Upper lobe of right lung (tissue), 1 donor: ENCODE measurements at regions not wholly inside any gene's neighbourhood (a gene's known extent, or its start where the extent isn't known, plus 50 kb on each side); places are given as distances from the start of the nearest gene placed in this dataset.

Source experiments
- ATAC-seq: fragments of 200-7000 bp; cut with Tn5 transposase; one replicate; pipeline ENCODE4 v1.9.1; 2020; ENCODE audit warnings: mild to moderate bottlenecking, moderate library complexity
- DNase-seq: peaks from one replicate; pipeline ENCODE4 v3.0.0-alpha.2; 2020
- H3K27ac ChIP-seq: fragments of 200-600 bp; one replicate; pipeline ENCODE4 v1.8.0; 2022
- H3K27me3 ChIP-seq: fragments of 200-600 bp; one replicate; pipeline ENCODE4 v1.8.0; 2022; ENCODE audit warnings: mild to moderate bottlenecking
- H3K36me3 ChIP-seq: fragments of 200-600 bp; one replicate; pipeline ENCODE4 v1.8.0; 2022
- H3K4me1 ChIP-seq: fragments of 200-600 bp; one replicate; pipeline ENCODE4 v1.8.0; 2022
- H3K4me3 ChIP-seq: fragments of 200-600 bp; one replicate; pipeline ENCODE4 v1.8.0; 2022; ENCODE audit warnings: mild to moderate bottlenecking
- H3K9me3 ChIP-seq: fragments of 200-600 bp; one replicate; pipeline ENCODE4 v1.8.0; 2022
- intact Hi-C: fragments of 100-400 bp; cut with DNase I; formaldehyde crosslinking; loops from one replicate; pipeline ENCODE4 v1.11.0; 2022
- TF ChIP-seq, protein P1 (sequence below): fragments of 200-600 bp; IDR thresholded peaks from one replicate; pipeline ENCODE4 v1.8.0; 2022; ENCODE audit warnings: antibody characterized with exemption
- donor health status: DM: no; HTN: yes; CAD: no; lungs with severe emphysema.

- intact Hi-C loops = no loop called here
- H3K27me3 ChIP-seq = no peaks in the 10 kb centered on the region
- TF ChIP-seq, protein P1, sequence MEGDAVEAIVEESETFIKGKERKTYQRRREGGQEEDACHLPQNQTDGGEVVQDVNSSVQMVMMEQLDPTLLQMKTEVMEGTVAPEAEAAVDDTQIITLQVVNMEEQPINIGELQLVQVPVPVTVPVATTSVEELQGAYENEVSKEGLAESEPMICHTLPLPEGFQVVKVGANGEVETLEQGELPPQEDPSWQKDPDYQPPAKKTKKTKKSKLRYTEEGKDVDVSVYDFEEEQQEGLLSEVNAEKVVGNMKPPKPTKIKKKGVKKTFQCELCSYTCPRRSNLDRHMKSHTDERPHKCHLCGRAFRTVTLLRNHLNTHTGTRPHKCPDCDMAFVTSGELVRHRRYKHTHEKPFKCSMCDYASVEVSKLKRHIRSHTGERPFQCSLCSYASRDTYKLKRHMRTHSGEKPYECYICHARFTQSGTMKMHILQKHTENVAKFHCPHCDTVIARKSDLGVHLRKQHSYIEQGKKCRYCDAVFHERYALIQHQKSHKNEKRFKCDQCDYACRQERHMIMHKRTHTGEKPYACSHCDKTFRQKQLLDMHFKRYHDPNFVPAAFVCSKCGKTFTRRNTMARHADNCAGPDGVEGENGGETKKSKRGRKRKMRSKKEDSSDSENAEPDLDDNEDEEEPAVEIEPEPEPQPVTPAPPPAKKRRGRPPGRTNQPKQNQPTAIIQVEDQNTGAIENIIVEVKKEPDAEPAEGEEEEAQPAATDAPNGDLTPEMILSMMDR = no peak
- no peak overlapping the region for H3K27ac ChIP-seq
- no peaks in the 10 kb centered on the region for H3K36me3 ChIP-seq
- no peak overlapping the region for H3K4me3 ChIP-seq
- DNase-seq (no peak), ATAC-seq (peak; percentile 61)
- H3K4me1 ChIP-seq = no peaks in the 10 kb centered on the region
- no peaks in the 10 kb centered on the region for H3K9me3 ChIP-seq
Measured at GRCh38 chr13:88125055-88125454, 453.9 kb downstream of the SLITRK5 start.

DNA sequence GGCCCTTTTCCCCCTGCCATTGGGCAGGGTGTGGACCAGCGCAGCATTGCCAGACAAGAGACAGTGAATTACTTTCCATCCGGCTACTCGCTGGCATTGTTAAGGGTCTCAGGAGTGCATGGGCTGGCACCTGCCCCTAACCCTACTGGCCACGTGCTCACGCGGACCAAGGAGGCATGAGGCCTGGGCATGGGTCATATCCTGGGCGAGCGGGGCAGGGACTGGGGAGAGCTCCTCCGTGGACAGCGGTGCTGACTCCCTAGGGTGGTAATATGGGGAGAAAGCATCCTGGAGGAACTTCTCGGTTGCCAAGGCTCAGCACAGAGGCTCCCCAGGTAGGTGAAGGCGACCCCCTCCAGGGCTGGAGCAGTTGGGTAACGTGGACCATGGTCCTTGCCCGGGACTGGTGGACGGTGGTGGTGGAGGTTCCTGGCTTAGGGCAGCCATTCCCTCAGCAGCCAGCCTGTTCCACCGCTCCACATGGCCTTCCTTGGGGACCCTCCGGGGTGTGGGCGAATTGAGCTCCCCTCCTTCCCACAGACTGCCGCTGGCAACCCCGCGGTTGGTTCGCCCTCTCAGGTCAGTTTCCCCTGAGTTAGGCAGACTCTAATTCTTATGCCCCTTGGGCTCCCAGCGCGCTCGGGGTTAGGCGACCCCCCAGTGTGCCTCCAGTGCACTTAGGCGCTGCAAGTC is 465.1 kb downstream of the SLITRK5 start:
- H3K4me3 ChIP-seq = no peak overlapping the region
- TF ChIP-seq, protein P1 = no peak
- peak; percentile 44 for ATAC-seq

GRCh38 chr13:88142653-88143052 is 471.5 kb downstream of the SLITRK5 start:
- Histone ChIP-seq H3K4me1 (no peaks in the 10 kb centered on the region), H3K27ac (no peak overlapping the region), H3K9me3 (no peaks in the 10 kb centered on the region), H3K4me3 (no peak overlapping the region), H3K36me3 (no peaks in the 10 kb centered on the region), H3K27me3 (no peaks in the 10 kb centered on the region)
- intact Hi-C loops = no loop called here
- DNase-seq = no peak
- TF ChIP-seq, protein P1 = no peak
- ATAC-seq = no peak

More for the DNA sequence above, 465.1 kb downstream of the SLITRK5 start:
- Histone ChIP-seq H3K4me1 (no peaks in the 10 kb centered on the region), H3K9me3 (no peaks in the 10 kb centered on the region), H3K27ac (no peak overlapping the region), H3K27me3 (no peaks in the 10 kb centered on the region), H3K36me3 (no peaks in the 10 kb centered on the region)
- intact Hi-C loops = no loop called here
- DNase-seq = no peak

DNA sequence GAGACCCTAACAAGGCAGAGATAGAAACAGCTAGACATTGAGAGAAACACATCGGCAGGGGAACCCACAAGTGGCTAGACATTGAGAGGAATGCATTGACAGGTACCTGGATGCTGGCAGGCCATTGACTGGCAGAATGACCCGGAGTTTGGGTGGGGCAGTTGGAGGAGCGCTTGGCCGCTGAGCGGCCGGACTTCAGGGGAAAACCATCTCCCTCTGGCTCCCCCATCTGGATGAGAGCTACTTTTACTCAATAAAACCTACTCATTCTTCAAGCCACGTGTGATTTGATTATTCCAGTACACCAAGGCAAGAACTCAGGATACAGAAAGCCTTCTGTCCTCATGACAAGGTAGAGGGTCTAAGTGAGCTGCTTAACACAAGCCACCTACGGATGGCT is 473.4 kb downstream of the SLITRK5 start:
- intact Hi-C loops = no loop called here
- H3K4me3 ChIP-seq = no peak overlapping the region
- TF ChIP-seq, protein P1 = no peak
- H3K27ac ChIP-seq = no peak overlapping the region
- no peak for ATAC-seq
- H3K27me3 ChIP-seq = no peaks in the 10 kb centered on the region
- no peak for DNase-seq
- H3K4me1 ChIP-seq = no peaks in the 10 kb centered on the region
- no peaks in the 10 kb centered on the region for H3K9me3 ChIP-seq
- no peaks in the 10 kb centered on the region for H3K36me3 ChIP-seq

GRCh38 chr13:88153353-88153752 is 482.2 kb downstream of the SLITRK5 start:
- intact Hi-C loops = no loop called here
- Histone ChIP-seq H3K27me3 (no peaks in the 10 kb centered on the region), H3K4me1 (no peaks in the 10 kb centered on the region), H3K36me3 (no peaks in the 10 kb centered on the region), H3K27ac (no peak overlapping the region), H3K4me3 (no peak overlapping the region), H3K9me3 (no peaks in the 10 kb centered on the region)
- no peak for DNase-seq
- no peak for ATAC-seq
- TF ChIP-seq, protein P1 = no peak

DNA sequence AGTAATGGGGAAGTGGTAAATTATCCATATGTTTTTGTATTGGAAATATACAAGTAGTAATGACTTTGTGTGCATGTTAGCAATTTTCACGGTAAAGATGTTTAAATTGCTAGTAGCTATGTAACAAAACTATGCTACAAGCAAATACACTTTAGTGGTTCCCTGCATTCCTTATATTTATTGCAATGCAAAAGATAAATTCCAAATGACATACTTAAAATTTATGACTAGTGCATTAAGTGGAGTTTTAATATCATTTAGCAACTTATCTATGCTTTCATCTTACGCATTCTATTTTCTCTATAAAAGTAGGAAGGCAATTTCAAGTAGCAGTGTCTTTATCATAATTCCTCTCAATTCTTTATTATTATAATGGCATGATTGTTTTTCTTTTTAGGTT is 482.8 kb downstream of the SLITRK5 start:
- DNase-seq = no peak
- no peak overlapping the region for H3K27ac ChIP-seq
- H3K9me3 ChIP-seq = no peaks in the 10 kb centered on the region
- TF ChIP-seq, protein P1 = no peak
- H3K4me1 ChIP-seq = no peaks in the 10 kb centered on the region
- H3K27me3 ChIP-seq = no peaks in the 10 kb centered on the region
- H3K4me3 ChIP-seq = no peak overlapping the region
- ATAC-seq = no peak
- intact Hi-C loops = no loop called here
- no peaks in the 10 kb centered on the region for H3K36me3 ChIP-seq
